B cell (primary cell): ENCODE measurements at regions not wholly inside any gene's neighbourhood (a gene's known extent, or its start where the extent isn't known, plus 50 kb on each side); places are given as distances from the start of the nearest gene placed in this dataset.

Experiments used
- ATAC-seq: fragments of 200-7000 bp; cut with Tn5 transposase; one replicate; pipeline ENCODE4 v1.10.0; 2021; ENCODE audit warnings: low read depth, mild to moderate bottlenecking, moderate number of reproducible peaks, moderate library complexity
- CTCF ChIA-PET: fragments of 350-600 bp; sonication (Branson Sonifier 250); formaldehyde crosslinking; loops from one replicate; lab custom pipeline; 2021; ENCODE audit warnings: antibody characterized with exemption, inconsistent platforms; lab: Charles Lee
- POLR2A ChIA-PET: fragments of 350-600 bp; sonication (Branson Sonifier 250); formaldehyde crosslinking; loops from one replicate; lab custom pipeline; 2021; ENCODE audit warnings: antibody characterized with exemption; lab: Charles Lee
- DNase-seq: peaks from one replicate; pipeline ENCODE4 v3.0.0; 2013
- H2AFZ ChIP-seq: 2 replicates; pipeline ENCODE4 v1.6.1; 2012; ENCODE audit warnings: mild to moderate bottlenecking, low read depth, low read length; ENCODE audit not compliant: insufficient read depth, poor library complexity, severe bottlenecking
- H3K27ac ChIP-seq, 2 donors: 1 replicate in 1 of 2; 2 replicates in 1 of 2; pipeline ENCODE4 v1.5.1; 2012 to 2013; ENCODE audit warnings: low read length in 2 of 2, mild to moderate bottlenecking in 2 of 2, moderate library complexity in 1 of 2
- H3K27me3 ChIP-seq, 4 experiments: fragments of 200-600 bp in 1 of 4; sonication (generic) in 1 of 4; replicated peaks in 1 of 4; 1 replicate in 2 of 4; 2 replicates in 2 of 4; pipeline versions ENCODE4 v1.6.1 to v1.7.0; 2013 to 2016; ENCODE audit warnings: low read length in 3 of 4, mild to moderate bottlenecking in 2 of 4, mixed read lengths in 1 of 4, moderate library complexity in 1 of 4; ENCODE audit not compliant: insufficient read depth in 4 of 4, control insufficient read depth in 3 of 4; ENCODE audit errors: control extremely low read depth in 1 of 4
- H3K36me3 ChIP-seq, 2 experiments: replicated peaks in 1 of 2; 1 replicate in 1 of 2; 2 replicates in 1 of 2; pipeline versions ENCODE4 v1.6.1 to v1.7.1; 2013; ENCODE audit warnings: low read length in 1 of 2; ENCODE audit not compliant: insufficient read depth in 2 of 2, control insufficient read depth in 1 of 2; ENCODE audit errors: control extremely low read depth in 1 of 2, extremely low read depth in 1 of 2
- H3K4me1 ChIP-seq, 2 donors: fragments of 200-600 bp in 1 of 2; sonication (generic) in 1 of 2; 1 replicate in 1 of 2; 2 replicates in 1 of 2; pipeline versions ENCODE4 v1.5.1 to v1.6.1; 2013 to 2017; ENCODE audit warnings: low read length in 2 of 2; ENCODE audit not compliant: control insufficient read depth in 2 of 2, insufficient read depth in 2 of 2
- H3K4me2 ChIP-seq: replicated peaks from 2 replicates; pipeline ENCODE3; 2012; ENCODE audit warnings: mild to moderate bottlenecking, low read depth, low read length; ENCODE audit not compliant: poor library complexity, severe bottlenecking
- H3K4me3 ChIP-seq, 5 experiments: fragments of 200-600 bp in 1 of 5; sonication (generic) in 1 of 5; 1 replicate in 3 of 5; 2 replicates in 2 of 5; pipeline versions ENCODE4 v1.5.1 to v1.7.0; 2011 to 2016; ENCODE audit warnings: low read length in 4 of 5, mild to moderate bottlenecking in 4 of 5, low read depth in 2 of 5, control low read depth in 1 of 5, moderate library complexity in 1 of 5; ENCODE audit not compliant: insufficient read depth in 1 of 5; ENCODE audit errors: control extremely low read depth in 1 of 5, extremely low read depth in 1 of 5
- H3K79me2 ChIP-seq: fragments of 200-600 bp; sonication (generic); one replicate; pipeline ENCODE4 v1.6.0; 2016; ENCODE audit warnings: low read length; ENCODE audit not compliant: control insufficient read depth, insufficient read depth
- H3K9ac ChIP-seq: fragments of 200-600 bp; sonication (generic); 2 replicates; pipeline ENCODE4 v1.6.1; 2017; ENCODE audit warnings: mild to moderate bottlenecking, low read length, moderate library complexity
- H3K9me3 ChIP-seq, 3 donors: one replicate each; pipeline versions ENCODE4 v1.6.1 to v1.7.1; 2013; ENCODE audit warnings: low read length in 2 of 3; ENCODE audit not compliant: control insufficient read depth in 2 of 3, insufficient read depth in 1 of 3; ENCODE audit errors: control extremely low read depth in 1 of 3
- H4K20me1 ChIP-seq: 2 replicates; pipeline ENCODE4 v1.6.0; 2012; ENCODE audit warnings: mild to moderate bottlenecking, low read length; ENCODE audit not compliant: insufficient read depth, control insufficient read depth, poor library complexity, severe bottlenecking
- H3K27ac Mint-ChIP-seq: one replicate; pipeline ENCODE4 v1.8.0; 2021; ENCODE audit warnings: mixed read lengths
- H3K27me3 Mint-ChIP-seq: one replicate; pipeline ENCODE4 v1.8.0; 2021; ENCODE audit warnings: mixed read lengths
- H3K4me1 Mint-ChIP-seq: one replicate; pipeline ENCODE4 v1.8.0; 2021; ENCODE audit warnings: mixed read lengths
- H3K4me3 Mint-ChIP-seq: one replicate; pipeline ENCODE4 v1.8.0; 2021; ENCODE audit warnings: mixed read lengths
- H3K9me3 Mint-ChIP-seq: one replicate; pipeline ENCODE4 v1.8.0; 2022; ENCODE audit warnings: mixed read lengths; ENCODE audit not compliant: insufficient read depth
- EZH2 ChIP-seq: IDR thresholded peaks from 2 replicates; pipeline ENCODE4 v1.6.1; 2012; ENCODE audit warnings: borderline replicate concordance, low read depth, mild to moderate bottlenecking, moderate library complexity, low read length; ENCODE audit not compliant: insufficient read depth, poor library complexity, severe bottlenecking
- WGBS: methylation state at CpG from one replicate; pipeline ENCODE4 v1.1.5; 2013; ENCODE audit warnings: missing lambda C conversion rate; ENCODE audit not compliant: insufficient coverage; 5-methylcytosine and 5-hydroxymethylcytosine counted together
- intact Hi-C: fragments of 100-400 bp; cut with micrococcal nuclease; formaldehyde crosslinking; loops from one replicate; pipeline ENCODE4 v1.10.0; 2022
- TF ChIP-seq, protein P1 (sequence below): fragments of 200-600 bp; IDR thresholded peaks from one replicate; pipeline ENCODE4 v1.8.0; 2022; ENCODE audit warnings: antibody characterized with exemption, mild to moderate bottlenecking

DNA sequence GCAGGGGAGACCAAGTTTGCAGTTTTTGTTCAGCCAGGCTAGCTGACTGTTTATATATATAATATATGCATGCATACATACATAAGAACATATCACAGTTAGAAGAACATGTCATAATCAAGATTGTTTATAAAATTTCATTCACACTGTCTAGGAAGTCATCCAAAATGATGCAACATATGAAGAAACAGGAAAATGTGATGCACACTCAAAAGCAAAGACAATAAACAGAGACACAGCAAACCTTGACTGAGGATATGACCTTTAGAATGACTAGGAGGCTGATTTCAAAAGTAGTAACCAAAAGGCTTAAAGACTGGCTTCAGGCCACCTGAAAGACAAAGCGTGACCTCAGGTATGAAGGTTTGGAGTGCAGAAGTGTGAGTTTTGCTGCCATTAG, 166.2 kb upstream of the NDN start:
- H3K36me3 ChIP-seq: no peaks in the 10 kb centered on the region
- H3K27me3 ChIP-seq: no peaks in the 10 kb centered on the region
- no peak overlapping the region for H3K4me3 ChIP-seq
- no peak for DNase-seq
- peaks cover 5% of the 10 kb centered on the region for H3K9me3 Mint-ChIP-seq
- H3K27me3 Mint-ChIP-seq: no peaks in the 10 kb centered on the region
- intact Hi-C loops: no loop called here
- no peaks in the 10 kb centered on the region for H3K4me1 Mint-ChIP-seq
- H3K79me2 ChIP-seq: no peaks in the 10 kb centered on the region
- H3K4me1 ChIP-seq: no peaks in the 10 kb centered on the region
- TF ChIP-seq, protein P1, sequence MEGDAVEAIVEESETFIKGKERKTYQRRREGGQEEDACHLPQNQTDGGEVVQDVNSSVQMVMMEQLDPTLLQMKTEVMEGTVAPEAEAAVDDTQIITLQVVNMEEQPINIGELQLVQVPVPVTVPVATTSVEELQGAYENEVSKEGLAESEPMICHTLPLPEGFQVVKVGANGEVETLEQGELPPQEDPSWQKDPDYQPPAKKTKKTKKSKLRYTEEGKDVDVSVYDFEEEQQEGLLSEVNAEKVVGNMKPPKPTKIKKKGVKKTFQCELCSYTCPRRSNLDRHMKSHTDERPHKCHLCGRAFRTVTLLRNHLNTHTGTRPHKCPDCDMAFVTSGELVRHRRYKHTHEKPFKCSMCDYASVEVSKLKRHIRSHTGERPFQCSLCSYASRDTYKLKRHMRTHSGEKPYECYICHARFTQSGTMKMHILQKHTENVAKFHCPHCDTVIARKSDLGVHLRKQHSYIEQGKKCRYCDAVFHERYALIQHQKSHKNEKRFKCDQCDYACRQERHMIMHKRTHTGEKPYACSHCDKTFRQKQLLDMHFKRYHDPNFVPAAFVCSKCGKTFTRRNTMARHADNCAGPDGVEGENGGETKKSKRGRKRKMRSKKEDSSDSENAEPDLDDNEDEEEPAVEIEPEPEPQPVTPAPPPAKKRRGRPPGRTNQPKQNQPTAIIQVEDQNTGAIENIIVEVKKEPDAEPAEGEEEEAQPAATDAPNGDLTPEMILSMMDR: no peak
- no peak for TF ChIP-seq EZH2
- WGBS: no CpG with 5 or more reads among the region's 1 CpG
- H3K27ac ChIP-seq: no peak overlapping the region
- no peaks in the 10 kb centered on the region for H4K20me1 ChIP-seq
- H3K27ac Mint-ChIP-seq: no peak overlapping the region
- no peak overlapping the region for H3K9ac ChIP-seq
- H3K4me2 ChIP-seq: no peak overlapping the region
- ATAC-seq: no peak
- ChIA-PET CTCF (no interaction called here), POLR2A (no interaction called here)
- H3K9me3 ChIP-seq: peaks cover 0 to 3% (median 0%) of the 10 kb centered on the region in 3 donors
- no peak overlapping the region for H2AFZ ChIP-seq
- H3K4me3 Mint-ChIP-seq: no peak overlapping the region

GRCh38 chr15:23854203-23854911, 167.3 kb upstream of the NDN start:
- WGBS: no CpG with 5 or more reads among the region's 5 CpGs
- POLR2A ChIA-PET: no interaction called here
- no peak overlapping the region for H3K27ac ChIP-seq
- H3K4me3 Mint-ChIP-seq: no peak overlapping the region
- H2AFZ ChIP-seq: no peak overlapping the region
- no peaks in the 10 kb centered on the region for H3K4me1 ChIP-seq
- H3K36me3 ChIP-seq: no peaks in the 10 kb centered on the region
- H3K27ac Mint-ChIP-seq: no peak overlapping the region
- H3K4me3 ChIP-seq: no peak overlapping the region
- CTCF ChIA-PET: no interaction called here
- H3K9ac ChIP-seq: no peak overlapping the region
- H3K79me2 ChIP-seq: no peaks in the 10 kb centered on the region
- no peaks in the 10 kb centered on the region for H3K27me3 ChIP-seq
- no peaks in the 10 kb centered on the region for H3K27me3 Mint-ChIP-seq
- intact Hi-C loops: no loop called here
- no peak for TF ChIP-seq EZH2
- TF ChIP-seq, protein P1: no peak
- peaks cover 0 to 3% (median 0%) of the 10 kb centered on the region in 3 donors for H3K9me3 ChIP-seq
- H3K4me2 ChIP-seq: no peak overlapping the region
- no peaks in the 10 kb centered on the region for H3K9me3 Mint-ChIP-seq
- ATAC-seq: no peak
- no peak for DNase-seq
- H3K4me1 Mint-ChIP-seq: no peaks in the 10 kb centered on the region
- no peaks in the 10 kb centered on the region for H4K20me1 ChIP-seq
